Ramos (cell line): ENCODE measurements at regions not wholly inside any gene's neighbourhood (a gene's known extent, or its start where the extent isn't known, plus 50 kb on each side); places are given as distances from the start of the nearest gene placed in this dataset.
"Not testable (repeated sequence)": the region's sequence is repeated elsewhere in the genome, so short reads cannot be mapped to it uniquely, and the experiment has no call there.

Source experiments
- in situ Hi-C: fragments of 300-500 bp; cut with MboI; formaldehyde crosslinking; loops from one replicate; pipeline ENCODE4 v1.14.3; 2022; ENCODE audit warnings: low sequenced_read_pairs; ENCODE audit not compliant: unreplicated experiment

- in situ Hi-C loops, result no loop called here
These were observed 443.3 kb downstream of the BUD13 start for GRCh38 chr11:116329354-116330090.

DNA sequence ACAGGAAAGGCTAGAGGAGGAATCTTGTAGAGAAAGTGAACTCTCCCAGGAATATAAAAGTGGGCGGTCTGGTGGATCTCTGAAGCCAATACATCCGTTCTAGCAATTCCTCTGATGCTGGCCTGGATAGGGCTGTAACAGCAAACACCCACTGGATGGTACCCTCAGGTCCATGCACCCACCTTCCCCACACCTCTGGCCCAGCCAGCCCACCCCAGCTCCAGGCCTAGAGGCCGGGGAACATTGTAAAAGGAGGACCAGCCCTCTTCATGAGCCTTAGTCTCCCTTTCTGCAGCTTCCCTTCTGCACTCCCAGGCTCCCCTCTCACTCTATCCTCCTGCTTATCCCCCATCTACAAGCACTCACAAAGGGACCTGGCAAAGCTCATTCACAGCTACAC, 443.9 kb downstream of the BUD13 start:
- in situ Hi-C loops, result no loop called here

DNA sequence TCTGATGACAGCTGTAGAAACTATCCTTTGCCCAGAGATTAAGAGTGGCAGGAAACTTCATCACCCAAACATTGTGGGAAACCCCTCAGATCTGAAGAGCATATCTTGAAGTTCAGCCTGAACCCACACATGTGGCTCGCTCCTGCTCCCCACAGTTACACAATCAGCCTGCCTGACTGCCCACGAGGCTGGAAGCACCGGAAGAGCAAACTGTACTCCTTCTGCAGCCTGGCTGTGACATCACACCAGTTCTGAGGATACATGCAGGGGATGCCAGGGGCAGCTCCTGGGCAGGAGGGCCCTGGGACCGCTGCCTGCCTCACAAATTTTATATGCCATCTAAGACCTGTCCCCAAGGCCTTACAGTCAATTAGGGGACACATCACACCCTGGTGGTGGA, 444.4 kb downstream of the BUD13 start:
- in situ Hi-C loops, result no loop called here

DNA sequence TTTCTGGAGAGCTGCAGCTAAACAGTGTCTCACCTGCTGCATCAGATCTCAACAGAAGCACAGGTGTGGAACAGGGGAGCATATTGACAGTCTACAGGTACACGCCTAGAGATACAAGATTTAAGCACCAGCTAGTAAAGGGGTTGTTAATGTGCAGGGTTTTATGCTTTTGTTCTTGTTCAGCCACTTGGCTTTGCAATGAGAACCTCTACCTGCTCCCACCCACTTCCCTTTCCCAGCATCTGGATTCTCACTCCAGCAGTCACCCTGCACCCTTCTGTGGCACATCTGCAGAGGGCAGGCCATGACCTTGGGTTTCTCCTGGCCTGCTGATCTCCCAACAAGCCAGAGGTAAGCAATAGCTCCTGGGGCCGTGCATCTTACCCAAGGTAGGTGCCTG, 446.6 kb downstream of the BUD13 start:
- in situ Hi-C loops, result no loop called here

DNA sequence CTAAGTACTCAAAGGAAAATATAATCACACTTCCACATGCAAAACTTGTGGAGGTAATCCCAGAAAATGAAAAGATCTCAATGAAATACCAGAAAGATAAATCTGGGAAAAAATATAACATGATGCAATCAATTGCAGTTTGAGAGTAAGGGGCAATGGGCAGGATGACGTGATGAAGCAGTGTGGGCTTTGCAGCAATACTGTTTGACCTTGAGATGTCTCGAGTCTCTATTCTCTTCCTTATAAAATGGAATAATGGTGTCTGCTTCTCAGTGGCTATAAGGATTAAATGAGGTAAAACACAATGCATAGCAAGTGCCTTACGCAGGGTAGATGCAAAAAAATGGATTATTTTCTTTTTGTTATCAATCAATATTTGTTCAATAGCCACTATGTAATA, 447.5 kb downstream of the BUD13 start:
- in situ Hi-C loops, result no loop called here

- in situ Hi-C loops, result not testable (repeated sequence)
These were observed 448.7 kb downstream of the BUD13 start for GRCh38 chr11:116324077-116324476.

GRCh38 chr11:116317212-116317611, 455.6 kb downstream of the BUD13 start:
- in situ Hi-C loops, result no loop called here

DNA sequence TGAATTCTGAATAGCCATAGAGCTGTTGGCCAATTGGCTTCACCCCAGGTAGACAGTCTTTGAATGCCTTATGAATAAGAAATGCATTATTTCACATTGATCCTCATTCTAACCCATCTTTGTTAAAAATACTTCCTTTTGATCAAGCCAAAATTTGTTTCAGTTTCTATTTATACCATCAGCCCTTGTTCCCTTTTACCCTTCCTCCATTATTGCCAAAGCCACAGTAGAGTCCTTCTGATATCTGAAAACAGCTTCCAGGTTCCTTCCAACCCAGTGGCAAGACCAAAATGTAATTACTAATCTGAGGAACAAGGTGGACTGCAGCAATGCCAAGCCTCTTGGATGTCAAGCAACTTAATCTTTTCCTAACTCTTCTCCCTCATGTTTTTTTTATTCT, 458.8 kb downstream of the BUD13 start:
- in situ Hi-C loops, result no loop called here

- in situ Hi-C loops, result no loop called here
These were observed 460.0 kb downstream of the BUD13 start for GRCh38 chr11:116312570-116313391.

DNA sequence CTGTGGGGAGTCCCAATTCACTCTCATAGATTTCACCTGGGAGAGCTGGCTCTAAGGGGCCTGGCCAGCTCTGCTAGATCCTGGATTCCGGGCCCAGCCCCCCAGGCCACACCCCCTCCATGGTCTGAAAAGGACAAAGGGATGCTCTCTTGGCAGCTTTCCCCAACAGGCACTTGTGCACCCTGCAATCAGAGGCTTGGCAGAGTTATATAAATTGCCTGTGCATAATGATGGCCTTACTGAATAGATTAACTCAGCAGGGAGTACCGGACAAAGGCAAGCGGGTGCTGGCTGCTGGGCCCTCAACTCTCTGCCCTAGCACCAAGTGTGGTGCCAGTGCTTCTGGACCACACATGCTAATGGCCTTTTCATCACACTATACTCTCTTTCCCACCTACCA, 461.6 kb downstream of the BUD13 start:
- in situ Hi-C loops, result no loop called here

DNA sequence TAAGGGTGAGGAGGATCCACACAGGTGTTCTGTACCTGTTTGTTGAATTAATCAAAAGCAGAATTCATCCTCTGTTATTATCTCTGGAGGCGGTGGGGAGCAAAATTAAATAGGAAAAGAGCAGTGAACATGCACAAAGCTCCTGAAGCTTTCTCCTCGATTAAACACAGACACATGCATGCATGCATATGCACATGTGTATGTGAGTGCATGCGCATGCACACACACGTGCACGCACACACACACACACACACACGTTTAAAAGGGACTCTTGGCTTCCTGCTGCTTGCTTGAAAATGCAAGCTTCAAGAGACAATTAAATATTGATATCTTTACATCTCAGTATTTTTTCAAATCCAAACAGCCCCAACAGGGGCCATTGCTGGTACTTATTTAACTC, 462.1 kb downstream of the BUD13 start:
- in situ Hi-C loops, result no loop called here

DNA sequence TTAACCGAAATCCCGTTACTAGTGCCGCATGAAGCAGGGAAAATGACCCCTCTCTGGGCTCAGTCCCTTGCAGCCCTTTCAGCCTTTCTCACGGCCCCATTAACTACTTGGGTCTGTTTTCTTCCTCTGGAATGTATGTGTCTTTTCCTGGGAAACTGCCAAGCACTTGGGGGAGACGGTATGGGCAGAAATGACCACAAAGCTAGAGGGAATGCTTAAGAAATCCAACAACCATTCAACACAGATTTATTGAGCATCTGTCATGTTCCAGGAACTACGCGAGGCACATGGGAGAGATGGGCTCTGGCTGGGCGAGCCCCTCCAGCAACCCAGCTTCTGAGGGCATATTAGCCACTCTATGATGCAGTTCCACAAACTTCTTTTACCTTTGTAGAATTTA, 462.6 kb downstream of the BUD13 start:
- in situ Hi-C loops, result no loop called here

- in situ Hi-C loops, result no loop called here
These were observed 463.3 kb downstream of the BUD13 start for GRCh38 chr11:116309446-116309845.

- in situ Hi-C loops, result no loop called here
These were observed 470.0 kb downstream of the BUD13 start for GRCh38 chr11:116302756-116303155.

DNA sequence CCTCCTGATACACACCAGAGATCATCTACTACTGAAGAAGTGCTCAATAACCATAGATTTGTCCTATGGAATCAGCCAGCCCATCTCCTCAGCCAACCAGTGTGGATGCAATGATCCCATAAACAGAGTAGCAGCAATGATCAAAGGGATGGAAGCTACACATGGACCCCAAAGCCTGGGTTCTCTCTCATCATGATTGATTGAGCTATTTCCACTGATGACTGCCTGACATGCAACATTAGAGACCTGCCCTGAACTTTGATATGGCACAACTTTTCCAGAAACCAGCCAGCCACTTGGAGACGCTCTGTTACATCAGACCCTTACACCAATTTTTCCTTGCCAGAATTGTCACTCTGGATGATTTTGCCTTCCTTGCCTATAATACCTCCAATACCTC, 471.6 kb downstream of the BUD13 start:
- in situ Hi-C loops, result no loop called here

DNA sequence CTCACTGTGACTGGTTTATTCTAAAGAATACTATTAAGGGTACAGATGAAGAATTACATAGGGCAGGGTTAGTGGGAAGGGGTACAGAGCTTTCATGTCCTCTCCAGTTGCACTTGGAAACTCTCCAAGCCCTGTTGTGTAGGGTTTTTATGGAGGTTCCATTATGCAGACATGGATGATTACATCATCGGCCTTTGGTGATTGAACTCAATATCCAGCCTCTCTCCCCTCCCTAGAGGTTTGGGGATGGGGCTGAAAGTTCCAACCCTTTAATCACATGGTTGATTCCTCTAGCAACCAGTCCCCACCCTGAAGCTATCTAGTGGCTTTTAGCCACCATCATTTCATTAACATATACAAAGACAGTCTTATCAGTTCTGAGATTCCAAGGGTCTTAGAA, 472.6 kb downstream of the BUD13 start:
- in situ Hi-C loops, result no loop called here

- in situ Hi-C loops, result loop anchor here (25.0 kb wide), 1 partner anchor 957 kb away; no protein-coding TSS in a partner anchor
These were observed 478.2 kb downstream of the BUD13 start for GRCh38 chr11:116294630-116295029.

DNA sequence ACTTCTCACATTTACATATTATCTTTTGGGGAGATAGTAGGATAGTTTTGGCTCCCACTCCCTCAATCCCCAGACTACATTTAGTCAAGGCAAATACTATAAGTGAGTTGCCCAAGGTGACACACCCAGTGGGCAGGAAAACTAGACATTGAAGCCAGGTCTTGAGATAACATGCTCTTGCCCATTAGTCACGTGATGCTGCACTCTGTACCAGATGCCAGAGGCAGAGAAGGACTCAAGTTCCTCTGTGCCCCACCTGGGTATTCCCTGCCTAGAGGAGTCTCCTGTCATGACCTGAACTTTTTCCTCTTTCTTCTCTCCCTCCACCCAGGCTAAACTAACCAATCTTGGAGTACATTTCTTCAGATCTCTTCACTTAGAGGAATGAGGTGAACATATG, 484.9 kb downstream of the BUD13 start:
- in situ Hi-C loops, result loop anchor here (25.0 kb wide), 1 partner anchor 951 kb away; no protein-coding TSS in a partner anchor

GRCh38 chr11:116285026-116285425, 487.8 kb downstream of the BUD13 start:
- in situ Hi-C loops, result loop anchor here (25.0 kb wide), 1 partner anchor 948 kb away; no protein-coding TSS in a partner anchor

GRCh38 chr11:116283300-116283699, 489.5 kb downstream of the BUD13 start:
- in situ Hi-C loops, result loop anchor here (25.0 kb wide), 1 partner anchor 946 kb away; no protein-coding TSS in a partner anchor

DNA sequence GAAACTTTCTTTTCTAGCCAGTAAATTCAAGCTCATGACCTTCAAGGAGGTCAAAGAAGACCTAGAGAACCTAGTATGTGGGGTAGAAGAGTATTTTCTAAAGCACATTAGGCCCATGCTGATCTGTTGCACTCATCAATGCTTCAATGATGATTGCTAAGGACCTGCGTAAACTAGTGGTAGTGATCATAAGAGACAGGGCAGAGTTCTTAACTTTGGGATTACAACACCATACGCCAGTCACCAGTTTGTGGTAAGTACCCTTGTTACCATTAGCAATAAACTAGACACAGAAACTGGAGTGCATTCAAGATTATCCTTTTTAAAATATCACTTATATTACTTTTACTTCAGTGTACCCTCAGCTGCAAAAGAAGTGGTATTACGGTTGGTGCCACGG, 490.3 kb downstream of the BUD13 start:
- in situ Hi-C loops, result loop anchor here (25.0 kb wide), 1 partner anchor 945 kb away; no protein-coding TSS in a partner anchor
